HepG2 (cell line): ENCODE measurements at regions not wholly inside any gene's neighbourhood (a gene's known extent, or its start where the extent isn't known, plus 50 kb on each side); places are given as distances from the start of the nearest gene placed in this dataset.

Experiments
- ATAC-seq: fragments of 200-7000 bp; cut with Tn5 transposase; 3 replicates; pipeline ENCODE4 v1.9.1; 2020; ENCODE audit warnings: mild to moderate bottlenecking, moderate library complexity
- BruUV-seq: library from RNA; stranded (reverse); fragments of 400-500 nt; replicated peaks from 2 replicates; lab custom pipeline; 2021; lab: Mats Ljungman, UMichigan
- CTCF ChIA-PET: fragments of 300-600 bp; formaldehyde crosslinking; extraction: SDS; loops from one replicate; lab custom pipeline; 2021; ENCODE audit warnings: low total read pairs, inconsistent platforms, low intra/inter-chr PET ratio; lab: Yijun Ruan, JAX
- POLR2A ChIA-PET: fragments of 350-600 bp; sonication (Branson Sonifier 250); formaldehyde crosslinking; loops from one replicate; lab custom pipeline; 2020; ENCODE audit warnings: antibody characterized with exemption, inconsistent platforms; lab: Yijun Ruan, JAX
- DNase-seq: peaks from one replicate; pipeline ENCODE4 v3.0.0-alpha.2; 2015; ENCODE audit warnings: low spot score
- FAIRE-seq: peaks from 3 replicates; lab custom pipeline; 2011; peaks lifted over from hg19 to GRCh38; lab: Jason Lieb, UNC
- H2AFZ ChIP-seq: one replicate; pipeline ENCODE4 v1.6.1; 2011; ENCODE audit warnings: low read length, inconsistent platforms
- H3K27ac ChIP-seq: fragments of 300-600 bp; 3 replicates; pipeline ENCODE4 v1.8.0; 2011; ENCODE audit warnings: mixed run types, mild to moderate bottlenecking, mixed read lengths, low read length, inconsistent platforms; ENCODE audit not compliant: insufficient read depth; ENCODE audit errors: extremely low read length
- H3K27me3 ChIP-seq, 2 experiments: fragments of 200-600 bp in 1 of 2; 2 replicates in 1 of 2; 3 replicates in 1 of 2; pipeline versions ENCODE4 v1.6.0 to v1.8.0; 2011; ENCODE audit warnings: low read length in 2 of 2, mild to moderate bottlenecking in 2 of 2, moderate library complexity in 2 of 2, inconsistent platforms in 1 of 2; ENCODE audit not compliant: insufficient read depth in 2 of 2, control insufficient read depth in 1 of 2
- H3K36me3 ChIP-seq, 2 experiments: fragments of 200-600 bp in 1 of 2; replicated peaks in 1 of 2; 2 replicates in 1 of 2; 3 replicates in 1 of 2; pipeline versions ENCODE4 v1.5.1 to v1.8.0; 2011; ENCODE audit warnings: low read length in 2 of 2, inconsistent platforms in 1 of 2; ENCODE audit not compliant: insufficient read depth in 2 of 2, control insufficient read depth in 1 of 2
- H3K4me1 ChIP-seq: 2 replicates; pipeline ENCODE4 v1.5.1; 2012; ENCODE audit warnings: low read length, inconsistent platforms; ENCODE audit not compliant: insufficient read depth
- H3K4me2 ChIP-seq: 2 replicates; pipeline ENCODE4 v1.6.0; 2011; ENCODE audit warnings: low read depth, low read length, inconsistent platforms
- H3K4me3 ChIP-seq, 3 experiments: fragments of 200-600 bp in 1 of 3; sonication (generic), shearing (Covaris generic) in 1 of 3; replicated peaks in 1 of 3; 2 replicates each; pipeline ENCODE4 v1.5.1; 2011 to 2016; ENCODE audit warnings: low read length in 3 of 3, inconsistent platforms in 2 of 3, low read depth in 2 of 3, mild to moderate bottlenecking in 2 of 3, control low read depth in 1 of 3, mixed read lengths in 1 of 3; ENCODE audit not compliant: insufficient read depth in 1 of 3
- H3K79me2 ChIP-seq: one replicate; pipeline ENCODE4 v1.6.1; 2011; ENCODE audit warnings: low read length, inconsistent platforms; ENCODE audit not compliant: insufficient read depth
- H3K9ac ChIP-seq: 2 replicates; pipeline ENCODE4 v1.6.0; 2011; ENCODE audit warnings: mild to moderate bottlenecking, low read depth, low read length, inconsistent platforms; ENCODE audit not compliant: insufficient read depth
- H3K9me3 ChIP-seq: 2 replicates; pipeline ENCODE4 v1.5.1; 2012; ENCODE audit warnings: mild to moderate bottlenecking, low read length
- H4K20me1 ChIP-seq: 2 replicates; pipeline ENCODE4 v1.6.0; 2011; ENCODE audit warnings: inconsistent platforms, mild to moderate bottlenecking, low read length, moderate library complexity; ENCODE audit not compliant: insufficient read depth
- ATF7-NPFF ChIP-seq: sonication (generic); formaldehyde crosslinking; IDR thresholded peaks from 2 replicates; pipeline ENCODE4 v1.8.1; 2023; ENCODE audit warnings: mild to moderate bottlenecking, low read depth, missing genetic modification reagents, moderate library complexity
- SMAD9 ChIP-seq: sonication (generic); formaldehyde crosslinking; IDR thresholded peaks from 2 replicates; pipeline ENCODE4 v1.5.1; 2020; ENCODE audit warnings: mild to moderate bottlenecking, missing genetic modification reagents
- TOE1 ChIP-seq: sonication (generic); formaldehyde crosslinking; IDR thresholded peaks from 2 replicates; pipeline ENCODE4 v1.4.0; 2020; ENCODE audit warnings: mild to moderate bottlenecking, missing genetic modification reagents
- ZNF614 ChIP-seq: IDR thresholded peaks from 2 replicates; pipeline ENCODE4 v1.6.1; 2018; ENCODE audit warnings: missing biosample characterization, missing genetic modification reagents, inconsistent platforms, borderline replicate concordance
- WGBS: methylation state at CpG from one replicate; pipeline ENCODE4 v1.1.6; 2017; ENCODE audit warnings: low lambda C conversion rate; 5-methylcytosine and 5-hydroxymethylcytosine counted together
- in situ Hi-C: cut with HindIII; loops from 2 replicates; pipeline ENCODE4 v1.10.0; 2017; ENCODE audit warnings: low pct_unique_long_range_greater_than_20kb; ENCODE audit not compliant: extremely low pct_ligation_motif_present
- intact Hi-C: fragments of 100-400 bp; cut with micrococcal nuclease; formaldehyde crosslinking; loops from one replicate; pipeline ENCODE4 v1.10.0; 2022; ENCODE audit not compliant: unreplicated experiment
- TF ChIP-seq, protein P1 (sequence below): sonication (generic); formaldehyde crosslinking; IDR thresholded peaks from 2 replicates; pipeline ENCODE4 v1.5.1; 2020; ENCODE audit warnings: mild to moderate bottlenecking, missing genetic modification reagents

DNA sequence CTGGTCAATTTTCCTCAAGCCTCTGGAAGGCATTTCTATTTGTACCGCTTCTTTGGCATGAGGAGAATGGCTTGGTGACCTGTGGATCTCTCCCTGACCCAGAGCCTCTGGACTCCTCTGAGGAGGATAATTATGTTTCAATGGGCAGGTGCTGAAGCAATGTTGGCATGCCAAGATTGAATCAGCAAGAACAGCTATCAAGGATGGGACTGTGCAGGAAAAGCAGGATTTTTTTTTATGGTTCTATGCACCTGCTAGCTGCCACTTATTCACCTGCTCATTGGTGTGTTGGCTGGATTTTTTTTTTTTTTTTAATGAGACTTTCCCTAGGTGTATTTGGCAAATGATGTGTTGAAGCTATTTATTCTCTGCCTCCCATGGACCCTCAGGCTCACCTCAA is 821.2 kb downstream of the RPA4 start (continued):
- TF ChIP-seq SMAD9 (CRISPR knock-in tag), result no peak

DNA sequence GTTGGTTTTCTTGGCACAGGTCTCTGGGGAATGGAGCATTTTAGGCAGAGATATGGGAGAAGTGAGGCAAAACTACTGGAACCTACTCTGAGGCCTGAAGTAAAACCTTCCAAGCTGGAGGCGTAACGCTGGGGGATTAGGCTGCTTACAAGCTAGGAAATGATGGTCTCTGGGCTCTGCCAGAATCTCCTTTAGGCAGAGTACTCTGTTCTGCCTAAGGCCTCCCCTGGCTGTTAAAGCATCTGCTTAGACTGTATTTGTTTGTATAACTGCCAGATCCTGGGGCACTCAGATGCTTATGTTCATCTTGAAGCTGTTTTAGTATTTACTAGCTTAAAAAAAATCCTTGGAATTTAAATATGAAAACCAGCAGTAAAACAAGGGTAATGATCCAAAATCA is 822.2 kb downstream of the RPA4 start:
- H3K27ac ChIP-seq, result no peak overlapping the region
- no peak for ATAC-seq
- FAIRE-seq, result no peak
- no peaks in the 10 kb centered on the region for H3K27me3 ChIP-seq
- no peak overlapping the region for H3K4me2 ChIP-seq
- 67% methylated on average over 1 of the region's 2 CpGs for WGBS
- no peaks in the 10 kb centered on the region for H4K20me1 ChIP-seq
- ChIA-PET POLR2A (no interaction called here), CTCF (no interaction called here)
- no peak for DNase-seq
- H3K4me3 ChIP-seq, result no peak overlapping the region
- no TSS peak for BruUV-seq
- no peaks in the 10 kb centered on the region for H3K79me2 ChIP-seq
- intact Hi-C loops, result no loop called here
- H2AFZ ChIP-seq, result no peak overlapping the region
- TF ChIP-seq ZNF614 (CRISPR knock-in tag), result no peak
- no peak overlapping the region for H3K9ac ChIP-seq
- H3K4me1 ChIP-seq, result no peaks in the 10 kb centered on the region
- H3K36me3 ChIP-seq, result no peaks in the 10 kb centered on the region
- in situ Hi-C loops, result no loop called here
- H3K9me3 ChIP-seq, result no peaks in the 10 kb centered on the region

DNA sequence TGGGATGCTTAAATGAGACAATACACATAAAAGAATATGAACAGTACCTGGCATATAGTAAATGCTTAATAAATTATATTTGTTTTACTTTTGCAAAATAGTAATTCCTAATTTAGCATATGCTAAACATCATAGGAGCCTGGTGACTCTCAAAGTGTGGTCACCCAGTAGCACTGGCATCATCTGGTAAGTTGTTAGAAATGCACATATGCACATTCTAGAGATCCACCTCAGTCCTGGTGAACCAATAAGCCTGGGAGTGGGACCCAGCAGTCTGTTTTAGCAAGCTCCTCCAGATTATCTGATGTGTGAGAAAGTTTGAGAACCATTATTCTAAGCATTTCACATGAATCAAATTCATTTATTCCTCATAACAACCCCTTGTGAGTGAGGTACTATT is 830.4 kb downstream of the RPA4 start:
- no peaks in the 10 kb centered on the region for H3K4me1 ChIP-seq
- intact Hi-C loops (no loop called here), in situ Hi-C loops (no loop called here)
- H3K9me3 ChIP-seq, result no peaks in the 10 kb centered on the region
- POLR2A ChIA-PET, result no interaction called here
- H3K4me3 ChIP-seq, result no peak overlapping the region
- CTCF ChIA-PET, result no interaction called here
- H4K20me1 ChIP-seq, result no peaks in the 10 kb centered on the region
- ATAC-seq, result no peak
- no TSS peak for BruUV-seq
- no peaks in the 10 kb centered on the region for H3K27me3 ChIP-seq
- no peak for FAIRE-seq
- no peak overlapping the region for H2AFZ ChIP-seq
- H3K27ac ChIP-seq, result no peak overlapping the region
- H3K36me3 ChIP-seq, result no peaks in the 10 kb centered on the region
- H3K4me2 ChIP-seq, result no peak overlapping the region
- DNase-seq, result no peak
- H3K9ac ChIP-seq, result no peak overlapping the region
- no peaks in the 10 kb centered on the region for H3K79me2 ChIP-seq
- TF ChIP-seq, protein P1, sequence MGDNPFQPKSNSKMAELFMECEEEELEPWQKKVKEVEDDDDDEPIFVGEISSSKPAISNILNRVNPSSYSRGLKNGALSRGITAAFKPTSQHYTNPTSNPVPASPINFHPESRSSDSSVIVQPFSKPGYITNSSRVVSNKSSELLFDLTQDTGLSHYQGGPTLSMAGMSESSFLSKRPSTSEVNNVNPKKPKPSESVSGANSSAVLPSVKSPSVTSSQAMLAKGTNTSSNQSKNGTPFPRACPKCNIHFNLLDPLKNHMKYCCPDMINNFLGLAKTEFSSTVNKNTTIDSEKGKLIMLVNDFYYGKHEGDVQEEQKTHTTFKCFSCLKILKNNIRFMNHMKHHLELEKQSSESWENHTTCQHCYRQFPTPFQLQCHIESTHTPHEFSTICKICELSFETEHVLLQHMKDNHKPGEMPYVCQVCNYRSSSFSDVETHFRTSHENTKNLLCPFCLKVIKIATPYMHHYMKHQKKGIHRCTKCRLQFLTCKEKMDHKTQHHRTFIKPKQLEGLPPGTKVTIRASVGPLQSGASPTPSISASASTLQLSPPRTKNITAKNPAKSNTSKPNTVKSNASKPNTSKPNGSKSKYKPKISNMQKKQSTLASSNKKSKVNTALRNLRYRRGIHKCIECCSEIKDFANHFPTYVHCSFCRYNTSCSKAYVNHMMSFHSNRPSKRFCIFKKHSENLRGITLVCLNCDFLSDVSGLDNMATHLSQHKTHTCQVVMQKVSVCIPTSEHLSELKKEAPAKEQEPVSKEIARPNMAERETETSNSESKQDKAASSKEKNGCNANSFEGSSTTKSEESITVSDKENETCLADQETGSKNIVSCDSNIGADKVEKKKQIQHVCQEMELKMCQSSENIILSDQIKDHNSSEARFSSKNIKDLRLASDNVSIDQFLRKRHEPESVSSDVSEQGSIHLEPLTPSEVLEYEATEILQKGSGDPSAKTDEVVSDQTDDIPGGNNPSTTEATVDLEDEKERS (CRISPR knock-in tag), result no peak
- TF ChIP-seq ATF7-NPFF (CRISPR knock-in tag), result no peak
- no peak for TF ChIP-seq TOE1 (CRISPR knock-in tag)
- no peak for TF ChIP-seq ZNF614 (CRISPR knock-in tag)
